ENCODE measurements at regions not wholly inside any gene's neighbourhood (a gene's known extent, or its start where the extent isn't known, plus 50 kb on each side); places are given as distances from the start of the nearest gene placed in this dataset.

- no peaks in the 10 kb centered on the region for H4K20me1 ChIP-seq (ENCODE audit: control insufficient read depth, insufficient read depth, insufficient read length)
- no peaks in the 10 kb centered on the region for H3K27me3 ChIP-seq (ENCODE audit: insufficient read depth, low read length)
- no peak overlapping the region for H3K14ac ChIP-seq (ENCODE audit: insufficient read depth, low read length)
- no peak overlapping the region for H2BK20ac ChIP-seq (ENCODE audit: low read depth, low read length, poor library complexity, severe bottlenecking)
- no peak for TF ChIP-seq CTCF (conservative IDR thresholded peaks at IDR 0.05)
- H3K4ac ChIP-seq (ENCODE audit: low read depth, low read length) = no peak overlapping the region
- no peak overlapping the region for H4K8ac ChIP-seq (replicated peaks; ENCODE audit: insufficient read length, low read depth, low read length)
- H2BK12ac ChIP-seq (ENCODE audit: insufficient read length, low read depth, low read length) = no peak overlapping the region
- no peak overlapping the region for H2BK120ac ChIP-seq (ENCODE audit: low read depth, low read length, poor library complexity, severe bottlenecking)
- H3K4me2 ChIP-seq (ENCODE audit: insufficient read depth, insufficient read length, low read length) = no peak overlapping the region
- H3K9me3 ChIP-seq (ENCODE audit: control insufficient read depth, low read depth, low read length) = peaks cover 90% of the 10 kb centered on the region
- Mint-ChIP-seq H3K36me3 (ENCODE audit: insufficient read depth in 1 of 3, low read depth in 3 of 3) (peaks cover 22 to 28% (median 23%) of the 10 kb centered on the region in 3 experiments; a peak in 6 of 7 replicates), H3K9me3 (peaks cover 90 to 97% of the 10 kb centered on the region in 2 experiments), H3K27me3 (ENCODE audit: low read depth) (peaks cover 3% of the 10 kb centered on the region), H3K27ac (no peak overlapping the region), H3K4me1 (no peaks in the 10 kb centered on the region), H3K4me3 (no peak overlapping the region)
- H3K56ac ChIP-seq (ENCODE audit: insufficient read length, low read depth, low read length) = no peak overlapping the region
- no peak for DNase-seq
- H2BK5ac ChIP-seq (ENCODE audit: insufficient read length, low read length) = no peak overlapping the region
- H3K18ac ChIP-seq (ENCODE audit: insufficient read length, low read depth, low read length) = no peak overlapping the region
- H3K9ac ChIP-seq (ENCODE audit: extremely low read depth, insufficient read length, low read length) = no peak overlapping the region
- WGBS (ENCODE audit: extremely low coverage, insufficient read length, low lambda C conversion rate) = no CpG with 5 or more reads among the region's 19 CpGs
- H2BK15ac ChIP-seq (ENCODE audit: low read depth, low read length) = no peak overlapping the region
- no peak overlapping the region for H2AK5ac ChIP-seq (ENCODE audit: insufficient read length, low read length)
- no peaks in the 10 kb centered on the region for H3K4me1 ChIP-seq (ENCODE audit: insufficient read depth, low read length)
- H3T11ph ChIP-seq (ENCODE audit: low read length) = no peak overlapping the region
- H3K23me2 ChIP-seq (ENCODE audit: insufficient read length, low read depth, low read length, poor library complexity, severe bottlenecking) = no peaks in the 10 kb centered on the region
- H3K79me2 ChIP-seq (ENCODE audit: insufficient read depth, low read length) = no peaks in the 10 kb centered on the region
- H3K23ac ChIP-seq (ENCODE audit: insufficient read length, low read depth, low read length) = no peak overlapping the region
- H2AFZ ChIP-seq (ENCODE audit: low read length) = no peak overlapping the region
- H4K91ac ChIP-seq (ENCODE audit: insufficient read length, low read depth, low read length) = no peak overlapping the region
- no peaks in the 10 kb centered on the region for H3K79me1 ChIP-seq (ENCODE audit: insufficient read depth, low read depth, low read length, poor library complexity, severe bottlenecking)
- no peak overlapping the region for H4K5ac ChIP-seq (ENCODE audit: insufficient read length, low read depth, low read length)
- H3K27ac ChIP-seq (ENCODE audit: insufficient read length, low read depth, low read length) = no peak overlapping the region
These were observed 421.7 kb upstream of the NUPR2 start for GRCh38 chr7:56537952-56538351.

Data from H9 (cell line).